GM12878 (cell line): ENCODE measurements at regions not wholly inside any gene's neighbourhood (a gene's known extent, or its start where the extent isn't known, plus 50 kb on each side); places are given as distances from the start of the nearest gene placed in this dataset.

Experiments used
- ATAC-seq: fragments of 200-7000 bp; cut with Tn5 transposase; 3 replicates; pipeline ENCODE4 v1.9.1; 2020; ENCODE audit warnings: mild to moderate bottlenecking, moderate library complexity
- BruUV-seq: library from RNA; stranded (reverse); fragments of 400-500 nt; replicated peaks from 2 replicates; lab custom pipeline; 2021; lab: Mats Ljungman, UMichigan
- CTCF ChIA-PET: fragments of 300-600 bp; sonication (Branson Sonifier 250); formaldehyde crosslinking; extraction: SDS; loops from one replicate; lab custom pipeline; 2021; ENCODE audit warnings: inconsistent platforms; lab: Yijun Ruan, JAX
- POLR2A ChIA-PET: fragments of 350-600 bp; formaldehyde crosslinking; extraction: SDS; loops from one replicate; lab custom pipeline; 2021; ENCODE audit warnings: inconsistent platforms; lab: Charles Lee
- RAD21 ChIA-PET: fragments of 300-600 bp; sonication (Branson Sonifier 250); formaldehyde crosslinking; loops from one replicate; lab custom pipeline; 2023; ENCODE audit warnings: antibody characterized with exemption; ENCODE audit not compliant: unreplicated experiment; lab: Charles Lee
- SMC1A ChIA-PET: fragments of 300-600 bp; sonication (Branson Sonifier 250); formaldehyde crosslinking; loops from one replicate; lab custom pipeline; 2023; ENCODE audit not compliant: unreplicated experiment, uncharacterized antibody; lab: Charles Lee
- DNase-seq: peaks from one replicate; pipeline ENCODE4 v3.0.0-alpha.2; 2011; ENCODE audit warnings: low read depth, low spot score
- FAIRE-seq: peaks from 3 replicates; lab custom pipeline; 2011; peaks lifted over from hg19 to GRCh38; lab: Jason Lieb, UNC
- H2AFZ ChIP-seq: 2 replicates; pipeline ENCODE4 v1.6.0; 2011; ENCODE audit warnings: low read depth, low read length, control low read depth; ENCODE audit not compliant: control insufficient read depth
- H3K27ac ChIP-seq: 2 replicates; pipeline ENCODE4 v1.5.1; 2011; ENCODE audit warnings: control low read depth; ENCODE audit not compliant: control insufficient read depth, insufficient read depth
- H3K27me3 ChIP-seq, 2 experiments: replicated peaks in 1 of 2; 2 replicates each; pipeline versions ENCODE4 v1.6.0 to v1.6.1; 2011; ENCODE audit warnings: low read length in 1 of 2; ENCODE audit not compliant: control insufficient read depth in 2 of 2, insufficient read depth in 2 of 2
- H3K36me3 ChIP-seq, 2 experiments: 2 replicates each; pipeline ENCODE4 v1.5.1; 2011; ENCODE audit warnings: low read length in 1 of 2; ENCODE audit not compliant: control insufficient read depth in 2 of 2, insufficient read depth in 2 of 2
- H3K4me1 ChIP-seq: 2 replicates; pipeline ENCODE4 v1.6.1; 2011; ENCODE audit warnings: mild to moderate bottlenecking, low read length, moderate library complexity, mixed read lengths; ENCODE audit not compliant: control insufficient read depth, insufficient read depth
- H3K4me2 ChIP-seq: 2 replicates; pipeline ENCODE4 v1.6.0; 2011; ENCODE audit warnings: control low read depth; ENCODE audit not compliant: control insufficient read depth, insufficient read depth
- H3K4me3 ChIP-seq: fragments of 200-600 bp; sonication (generic); 2 replicates; pipeline ENCODE4 v1.5.1; 2016
- H3K79me2 ChIP-seq: 2 replicates; pipeline ENCODE4 v1.6.0; 2011; ENCODE audit warnings: low read length; ENCODE audit not compliant: control insufficient read depth, insufficient read depth
- H3K9ac ChIP-seq: 2 replicates; pipeline ENCODE4 v1.8.0; 2011; ENCODE audit warnings: low read length, control low read depth, mixed read lengths; ENCODE audit not compliant: control insufficient read depth, insufficient read depth
- H3K9me3 ChIP-seq: replicated peaks from 3 replicates; pipeline ENCODE4 v1.5.1; 2011; ENCODE audit warnings: mild to moderate bottlenecking, low read length; ENCODE audit not compliant: control insufficient read depth, insufficient read depth
- H4K20me1 ChIP-seq: 2 replicates; pipeline ENCODE4 v1.6.0; 2011; ENCODE audit not compliant: control insufficient read depth, insufficient read depth
- BCL11A ChIP-seq: IDR thresholded peaks from 2 replicates; pipeline ENCODE4 v1.6.1; 2011; ENCODE audit warnings: low read depth, low read length
- CBX5 ChIP-seq: sonication (generic); IDR thresholded peaks from 2 replicates; pipeline ENCODE4 v1.6.1; 2016; ENCODE audit warnings: low read depth, moderate library complexity, mild to moderate bottlenecking, inconsistent platforms
- CHD2 ChIP-seq: IDR thresholded peaks from 2 replicates; pipeline ENCODE4 v1.6.1; 2011; ENCODE audit warnings: low read depth, low read length, improper control_type of control experiment, borderline replicate concordance
- EGR1 ChIP-seq, 2 experiments: IDR thresholded peaks; 1 replicate in 1 of 2; 2 replicates in 1 of 2; pipeline ENCODE4 v1.6.1; 2011 to 2012; ENCODE audit warnings: low read depth in 2 of 2, low read length in 2 of 2, borderline replicate concordance in 1 of 2, mild to moderate bottlenecking in 1 of 2, moderate library complexity in 1 of 2
- ESRRA ChIP-seq: IDR thresholded peaks from 2 replicates; pipeline ENCODE4 v1.6.1; 2012; ENCODE audit warnings: mild to moderate bottlenecking, low read length, improper control_type of control experiment
- FOS ChIP-seq: IDR thresholded peaks from 3 replicates; pipeline ENCODE4 v1.6.1; 2011; ENCODE audit warnings: borderline replicate concordance; ENCODE audit not compliant: insufficient read length; ENCODE audit errors: extremely low read depth
- FOXK2 ChIP-seq: fragments of 450-650 bp; IDR thresholded peaks from 2 replicates; pipeline ENCODE4 v1.6.1; 2017; ENCODE audit warnings: mild to moderate bottlenecking, moderate library complexity
- IKZF1 ChIP-seq: fragments of 450-650 bp; conservative IDR thresholded peaks from 2 replicates; pipeline ENCODE4 v1.6.1; 2017; ENCODE audit warnings: antibody characterized with exemption, mild to moderate bottlenecking
- MTA3 ChIP-seq: IDR thresholded peaks from 2 replicates; pipeline ENCODE4 v1.6.1; 2012; ENCODE audit warnings: low read length, inconsistent platforms, borderline replicate concordance
- PAX8 ChIP-seq: fragments of 450-650 bp; IDR thresholded peaks from 2 replicates; pipeline ENCODE4 v1.6.1; 2017; ENCODE audit warnings: mild to moderate bottlenecking, moderate library complexity
- TAF1 ChIP-seq: IDR thresholded peaks from 2 replicates; pipeline ENCODE4 v1.6.1; 2011; ENCODE audit warnings: mild to moderate bottlenecking, low read depth, low read length, borderline replicate concordance
- ZNF384 ChIP-seq: IDR thresholded peaks from 2 replicates; pipeline ENCODE4 v1.6.1; 2012; ENCODE audit warnings: low read depth, mild to moderate bottlenecking, low read length, improper control_type of control experiment, borderline replicate concordance
- WGBS: methylation state at CpG from one replicate; pipeline ENCODE4 v1.1.6; 2016; ENCODE audit warnings: low lambda C conversion rate; ENCODE audit not compliant: insufficient replicate concordance, insufficient coverage; ENCODE audit errors: missing lambda C conversion rate; 5-methylcytosine and 5-hydroxymethylcytosine counted together
- in situ Hi-C: fragments of 300-500 bp; cut with MboI; formaldehyde crosslinking; loops from 9 replicates; pipeline ENCODE4 v1.14.3; 2018; ENCODE audit warnings: mixed read lengths
- intact Hi-C: fragments of 100-400 bp; cut with micrococcal nuclease; formaldehyde crosslinking; loops from one replicate; pipeline ENCODE4 v1.14.2; 2022; ENCODE audit not compliant: unreplicated experiment
- TF ChIP-seq, protein P1 (sequence below): fragments of 450-650 bp; IDR thresholded peaks from 2 replicates; pipeline ENCODE4 v1.6.1; 2017; ENCODE audit warnings: mild to moderate bottlenecking
- TF ChIP-seq, protein P2 (sequence below): fragments of 450-650 bp; conservative IDR thresholded peaks from 2 replicates; pipeline ENCODE4 v1.6.1; 2017; ENCODE audit warnings: mild to moderate bottlenecking, moderate library complexity

DNA sequence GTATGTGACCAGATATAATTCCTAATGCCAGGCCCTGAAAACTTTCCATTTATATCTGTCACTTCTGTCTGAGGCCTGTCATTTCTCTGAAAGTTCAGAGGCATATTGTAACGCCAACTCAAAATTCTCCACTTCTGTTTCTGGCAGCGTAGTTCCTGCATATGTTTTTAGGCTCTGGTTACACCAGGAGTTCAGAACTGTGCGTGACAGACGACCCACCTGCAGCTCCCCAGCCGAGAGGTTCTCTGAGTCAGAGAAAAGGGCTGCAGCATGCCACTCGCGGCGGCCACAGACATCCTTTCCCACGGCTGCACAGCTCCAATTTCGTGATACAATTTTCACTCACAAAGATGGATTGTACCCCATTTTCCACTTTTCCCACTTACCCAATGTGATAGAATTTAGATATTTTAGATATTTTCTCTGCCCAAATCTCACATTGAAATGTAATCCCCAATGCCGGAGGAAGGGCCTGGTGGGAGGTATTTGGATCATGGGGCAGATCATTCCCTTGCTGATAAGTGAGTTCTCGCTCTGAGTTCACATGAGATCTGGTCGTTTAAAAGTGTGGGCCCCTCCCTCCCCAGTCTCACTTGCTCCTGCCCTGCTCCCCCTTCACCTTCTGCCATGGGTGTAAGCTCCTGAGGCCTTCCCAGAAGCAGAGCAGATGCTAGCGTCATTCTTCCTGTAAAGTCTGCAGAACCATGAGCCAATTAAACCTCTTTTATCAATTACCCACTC lies 308.1 kb downstream of the LIG4 start:
- H3K79me2 ChIP-seq: no peaks in the 10 kb centered on the region
- 22% methylated on average over 14 of the region's 14 CpGs for WGBS

More for the DNA sequence above, 308.1 kb downstream of the LIG4 start:
- no peak overlapping the region for H3K27ac ChIP-seq
- TF ChIP-seq ESRRA: no peak
- TF ChIP-seq, protein P1, sequence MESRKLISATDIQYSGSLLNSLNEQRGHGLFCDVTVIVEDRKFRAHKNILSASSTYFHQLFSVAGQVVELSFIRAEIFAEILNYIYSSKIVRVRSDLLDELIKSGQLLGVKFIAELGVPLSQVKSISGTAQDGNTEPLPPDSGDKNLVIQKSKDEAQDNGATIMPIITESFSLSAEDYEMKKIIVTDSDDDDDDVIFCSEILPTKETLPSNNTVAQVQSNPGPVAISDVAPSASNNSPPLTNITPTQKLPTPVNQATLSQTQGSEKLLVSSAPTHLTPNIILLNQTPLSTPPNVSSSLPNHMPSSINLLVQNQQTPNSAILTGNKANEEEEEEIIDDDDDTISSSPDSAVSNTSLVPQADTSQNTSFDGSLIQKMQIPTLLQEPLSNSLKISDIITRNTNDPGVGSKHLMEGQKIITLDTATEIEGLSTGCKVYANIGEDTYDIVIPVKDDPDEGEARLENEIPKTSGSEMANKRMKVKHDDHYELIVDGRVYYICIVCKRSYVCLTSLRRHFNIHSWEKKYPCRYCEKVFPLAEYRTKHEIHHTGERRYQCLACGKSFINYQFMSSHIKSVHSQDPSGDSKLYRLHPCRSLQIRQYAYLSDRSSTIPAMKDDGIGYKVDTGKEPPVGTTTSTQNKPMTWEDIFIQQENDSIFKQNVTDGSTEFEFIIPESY: no peak
- TF ChIP-seq TAF1: no peak
- no peak for TF ChIP-seq EGR1 (IDR thresholded peaks at IDR 0.05; ENCODE audit: borderline replicate concordance in 1 of 2, low read depth in 2 of 2, low read length in 2 of 2)
- TF ChIP-seq, protein P2, sequence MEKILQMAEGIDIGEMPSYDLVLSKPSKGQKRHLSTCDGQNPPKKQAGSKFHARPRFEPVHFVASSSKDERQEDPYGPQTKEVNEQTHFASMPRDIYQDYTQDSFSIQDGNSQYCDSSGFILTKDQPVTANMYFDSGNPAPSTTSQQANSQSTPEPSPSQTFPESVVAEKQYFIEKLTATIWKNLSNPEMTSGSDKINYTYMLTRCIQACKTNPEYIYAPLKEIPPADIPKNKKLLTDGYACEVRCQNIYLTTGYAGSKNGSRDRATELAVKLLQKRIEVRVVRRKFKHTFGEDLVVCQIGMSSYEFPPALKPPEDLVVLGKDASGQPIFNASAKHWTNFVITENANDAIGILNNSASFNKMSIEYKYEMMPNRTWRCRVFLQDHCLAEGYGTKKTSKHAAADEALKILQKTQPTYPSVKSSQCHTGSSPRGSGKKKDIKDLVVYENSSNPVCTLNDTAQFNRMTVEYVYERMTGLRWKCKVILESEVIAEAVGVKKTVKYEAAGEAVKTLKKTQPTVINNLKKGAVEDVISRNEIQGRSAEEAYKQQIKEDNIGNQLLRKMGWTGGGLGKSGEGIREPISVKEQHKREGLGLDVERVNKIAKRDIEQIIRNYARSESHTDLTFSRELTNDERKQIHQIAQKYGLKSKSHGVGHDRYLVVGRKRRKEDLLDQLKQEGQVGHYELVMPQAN: no peak
- no peak for TF ChIP-seq PAX8
- TF ChIP-seq CHD2: no peak
- TF ChIP-seq BCL11A: no peak
- no peak for TF ChIP-seq MTA3
- TF ChIP-seq FOS: no peak
- TF ChIP-seq FOXK2: no peak
- TF ChIP-seq ZNF384: no peak
- TF ChIP-seq CBX5: no peak
- TF ChIP-seq IKZF1: no peak
- TF ChIP-seq, all 136 proteins: peak for 0
- Histone ChIP-seq H3K27me3 (no peaks in the 10 kb centered on the region), H2AFZ (no peak overlapping the region), H4K20me1 (no peaks in the 10 kb centered on the region), H3K9ac (no peak overlapping the region), H3K9me3 (no peaks in the 10 kb centered on the region), H3K4me3 (no peak overlapping the region), H3K4me1 (no peaks in the 10 kb centered on the region), H3K4me2 (no peak overlapping the region), H3K36me3 (no peaks in the 10 kb centered on the region)
- BruUV-seq: no TSS peak
- CTCF ChIA-PET: interaction anchor here (0.5 kb wide), 1 partner anchor 1645 kb away, joined by 3 read pairs; no protein-coding TSS in a partner anchor
- ATAC-seq (no peak), FAIRE-seq (no peak), DNase-seq (no peak)
- in situ Hi-C loops (no loop called here), intact Hi-C loops (no loop called here)
- SMC1A ChIA-PET: no interaction called here
- RAD21 ChIA-PET: no interaction called here
- POLR2A ChIA-PET: no interaction called here
